ENCODE measurements at regions not wholly inside any gene's neighbourhood (a gene's known extent, or its start where the extent isn't known, plus 50 kb on each side); places are given as distances from the start of the nearest gene placed in this dataset.

- H2BK5ac ChIP-seq (ENCODE audit: low read depth, low read length, poor library complexity, severe bottlenecking) = no peak overlapping the region
- H2BK120ac ChIP-seq (ENCODE audit: low read depth, low read length) = no peak overlapping the region
- H4K8ac ChIP-seq (ENCODE audit: low read length) = no peak overlapping the region
- no peaks in the 10 kb centered on the region for H3K79me1 ChIP-seq (replicated peaks; ENCODE audit: low read length, poor library complexity, severe bottlenecking)
- H3K18ac ChIP-seq (ENCODE audit: low read depth in 1 of 2, low read length in 2 of 2) = no peak overlapping the region
- H2AK5ac ChIP-seq (ENCODE audit: low read length, severe bottlenecking) = no peak overlapping the region
- no peaks in the 10 kb centered on the region for H3K36me3 ChIP-seq (ENCODE audit: control insufficient read depth in 1 of 2, insufficient read depth in 2 of 2, low read depth in 1 of 2, low read length in 2 of 2)
- H3K23ac ChIP-seq (ENCODE audit: low read length in 2 of 2) = no peak overlapping the region
- no peak overlapping the region for H3K9ac ChIP-seq (ENCODE audit: low read length)
- 43% methylated on average over 2 of the region's 4 CpGs for WGBS
- H2AFZ ChIP-seq (ENCODE audit: low read depth, low read length) = no peak overlapping the region
- no peaks in the 10 kb centered on the region for H3K9me3 ChIP-seq (ENCODE audit: control insufficient read depth, low read length)
- H2BK12ac ChIP-seq (ENCODE audit: low read length in 2 of 2) = no peak overlapping the region
- H3K27ac ChIP-seq (ENCODE audit: low read length, poor library complexity, severe bottlenecking) = no peak overlapping the region
- H3K4ac ChIP-seq (ENCODE audit: low read depth in 1 of 2, low read length in 2 of 2) = no peak overlapping the region
- no peak for DNase-seq
- H3K4me1 ChIP-seq (ENCODE audit: control insufficient read depth, insufficient read depth, low read depth, low read length) = no peaks in the 10 kb centered on the region
- no peaks in the 10 kb centered on the region for H3K27me3 ChIP-seq (ENCODE audit: control insufficient read depth in 1 of 2, insufficient read depth in 1 of 2, low read length in 2 of 2)
- no peak overlapping the region for H2BK15ac ChIP-seq (ENCODE audit: low read depth, poor library complexity, severe bottlenecking)
- H3K4me2 ChIP-seq (ENCODE audit: low read length, poor library complexity, severe bottlenecking) = no peak overlapping the region
- no peak overlapping the region for H3K14ac ChIP-seq (ENCODE audit: low read length in 2 of 2)
- no peak overlapping the region for H4K91ac ChIP-seq (ENCODE audit: low read length)
- no peak overlapping the region for H3K4me3 ChIP-seq (ENCODE audit: insufficient read depth in 1 of 2, low read depth in 1 of 2, low read length in 2 of 2)
These were observed 217.1 kb downstream of the ALDH8A1 start for GRCh38 chr6:134732763-134733162.

- no peaks in the 10 kb centered on the region for H3K27me3 ChIP-seq (ENCODE audit: control insufficient read depth in 1 of 2, insufficient read depth in 1 of 2, low read length in 2 of 2)
- no peak overlapping the region for H3K4me3 ChIP-seq (ENCODE audit: insufficient read depth in 1 of 2, low read depth in 1 of 2, low read length in 2 of 2)
- no peak overlapping the region for H3K23ac ChIP-seq (ENCODE audit: low read length in 2 of 2)
- no peak overlapping the region for H4K8ac ChIP-seq (ENCODE audit: low read length)
- no peaks in the 10 kb centered on the region for H3K4me1 ChIP-seq (ENCODE audit: control insufficient read depth, insufficient read depth, low read depth, low read length)
- no peak for DNase-seq
- H3K9ac ChIP-seq (ENCODE audit: low read length) = no peak overlapping the region
- no peak overlapping the region for H2AFZ ChIP-seq (ENCODE audit: low read depth, low read length)
- no peak overlapping the region for H2BK120ac ChIP-seq (ENCODE audit: low read depth, low read length)
- no peak overlapping the region for H2BK12ac ChIP-seq (ENCODE audit: low read length in 2 of 2)
- H3K14ac ChIP-seq (ENCODE audit: low read length in 2 of 2) = no peak overlapping the region
- no peak overlapping the region for H3K4me2 ChIP-seq (ENCODE audit: low read length, poor library complexity, severe bottlenecking)
- no peak overlapping the region for H3K18ac ChIP-seq (ENCODE audit: low read depth in 1 of 2, low read length in 2 of 2)
- 77% methylated on average over 1 of the region's 1 CpG for WGBS
- H2AK5ac ChIP-seq (ENCODE audit: low read length, severe bottlenecking) = no peak overlapping the region
- H3K9me3 ChIP-seq (ENCODE audit: control insufficient read depth, low read length) = no peaks in the 10 kb centered on the region
- no peak overlapping the region for H2BK15ac ChIP-seq (ENCODE audit: low read depth, poor library complexity, severe bottlenecking)
- H3K4ac ChIP-seq (ENCODE audit: low read depth in 1 of 2, low read length in 2 of 2) = no peak overlapping the region
- H3K36me3 ChIP-seq (ENCODE audit: control insufficient read depth in 1 of 2, insufficient read depth in 2 of 2, low read depth in 1 of 2, low read length in 2 of 2) = no peaks in the 10 kb centered on the region
- H3K27ac ChIP-seq (ENCODE audit: low read length, poor library complexity, severe bottlenecking) = no peak overlapping the region
- no peak overlapping the region for H2BK5ac ChIP-seq (ENCODE audit: low read depth, low read length, poor library complexity, severe bottlenecking)
- H3K79me1 ChIP-seq (replicated peaks; ENCODE audit: low read length, poor library complexity, severe bottlenecking) = no peaks in the 10 kb centered on the region
- no peak overlapping the region for H4K91ac ChIP-seq (ENCODE audit: low read length)
These were observed 218.3 kb downstream of the ALDH8A1 start for GRCh38 chr6:134731615-134732014.

- no peaks in the 10 kb centered on the region for H3K27me3 ChIP-seq (ENCODE audit: control insufficient read depth in 1 of 2, insufficient read depth in 1 of 2, low read length in 2 of 2)
- H2BK120ac ChIP-seq (ENCODE audit: low read depth, low read length) = no peak overlapping the region
- no peak overlapping the region for H3K4ac ChIP-seq (ENCODE audit: low read depth in 1 of 2, low read length in 2 of 2)
- H3K27ac ChIP-seq (ENCODE audit: low read length, poor library complexity, severe bottlenecking) = no peak overlapping the region
- WGBS = 89% methylated on average over 8 of the region's 8 CpGs
- H2AFZ ChIP-seq (ENCODE audit: low read depth, low read length) = no peak overlapping the region
- no peak overlapping the region for H3K18ac ChIP-seq (ENCODE audit: low read depth in 1 of 2, low read length in 2 of 2)
- no peak overlapping the region for H4K8ac ChIP-seq (ENCODE audit: low read length)
- H2BK5ac ChIP-seq (ENCODE audit: low read depth, low read length, poor library complexity, severe bottlenecking) = no peak overlapping the region
- no peak overlapping the region for H3K23ac ChIP-seq (ENCODE audit: low read length in 2 of 2)
- peak overlapping the region; percentile 64 for H2AK5ac ChIP-seq (ENCODE audit: low read length, severe bottlenecking)
- no peak overlapping the region for H3K14ac ChIP-seq (ENCODE audit: low read length in 2 of 2)
- H3K4me2 ChIP-seq (ENCODE audit: low read length, poor library complexity, severe bottlenecking) = no peak overlapping the region
- H2BK15ac ChIP-seq (ENCODE audit: low read depth, poor library complexity, severe bottlenecking) = no peak overlapping the region
- H3K9ac ChIP-seq (ENCODE audit: low read length) = no peak overlapping the region
- no peak overlapping the region for H3K4me3 ChIP-seq (ENCODE audit: insufficient read depth in 1 of 2, low read depth in 1 of 2, low read length in 2 of 2)
- no peaks in the 10 kb centered on the region for H3K9me3 ChIP-seq (ENCODE audit: control insufficient read depth, low read length)
- no peak for DNase-seq
- no peak overlapping the region for H4K91ac ChIP-seq (ENCODE audit: low read length)
- no peaks in the 10 kb centered on the region for H3K4me1 ChIP-seq (ENCODE audit: control insufficient read depth, insufficient read depth, low read depth, low read length)
- no peaks in the 10 kb centered on the region for H3K79me1 ChIP-seq (replicated peaks; ENCODE audit: low read length, poor library complexity, severe bottlenecking)
- H2BK12ac ChIP-seq (ENCODE audit: low read length in 2 of 2) = no peak overlapping the region
- H3K36me3 ChIP-seq (ENCODE audit: control insufficient read depth in 1 of 2, insufficient read depth in 2 of 2, low read depth in 1 of 2, low read length in 2 of 2) = no peaks in the 10 kb centered on the region
These were observed 219.9 kb downstream of the ALDH8A1 start for GRCh38 chr6:134730013-134730412.

GRCh38 chr6:134729561-134729960 lies 220.3 kb downstream of the ALDH8A1 start:
- WGBS = 93% methylated on average over 4 of the region's 4 CpGs
- Histone ChIP-seq H4K8ac (ENCODE audit: low read length) (no peak overlapping the region), H3K4me3 (ENCODE audit: insufficient read depth in 1 of 2, low read depth in 1 of 2, low read length in 2 of 2) (no peak overlapping the region), H2BK15ac (ENCODE audit: low read depth, poor library complexity, severe bottlenecking) (no peak overlapping the region), H2AK5ac (ENCODE audit: low read length, severe bottlenecking) (peak overlapping the region; percentile 62), H2AFZ (ENCODE audit: low read depth, low read length) (no peak overlapping the region), H3K9me3 (ENCODE audit: control insufficient read depth, low read length) (no peaks in the 10 kb centered on the region), H3K4me1 (ENCODE audit: control insufficient read depth, insufficient read depth, low read depth, low read length) (no peaks in the 10 kb centered on the region), H3K4ac (ENCODE audit: low read depth in 1 of 2, low read length in 2 of 2) (no peak overlapping the region), H3K27me3 (ENCODE audit: control insufficient read depth in 1 of 2, insufficient read depth in 1 of 2, low read length in 2 of 2) (no peaks in the 10 kb centered on the region), H3K36me3 (ENCODE audit: control insufficient read depth in 1 of 2, insufficient read depth in 2 of 2, low read depth in 1 of 2, low read length in 2 of 2) (no peaks in the 10 kb centered on the region), H2BK12ac (ENCODE audit: low read length in 2 of 2) (no peak overlapping the region), H3K23ac (ENCODE audit: low read length in 2 of 2) (no peak overlapping the region), H3K14ac (ENCODE audit: low read length in 2 of 2) (no peak overlapping the region), H3K79me1 (replicated peaks; ENCODE audit: low read length, poor library complexity, severe bottlenecking) (no peaks in the 10 kb centered on the region), H3K9ac (ENCODE audit: low read length) (no peak overlapping the region), H3K4me2 (ENCODE audit: low read length, poor library complexity, severe bottlenecking) (no peak overlapping the region), H2BK120ac (ENCODE audit: low read depth, low read length) (no peak overlapping the region), H4K91ac (ENCODE audit: low read length) (no peak overlapping the region), H3K18ac (ENCODE audit: low read depth in 1 of 2, low read length in 2 of 2) (no peak overlapping the region), H2BK5ac (ENCODE audit: low read depth, low read length, poor library complexity, severe bottlenecking) (no peak overlapping the region), H3K27ac (ENCODE audit: low read length, poor library complexity, severe bottlenecking) (no peak overlapping the region)
- DNase-seq = no peak

All from mesenchymal stem cell (in vitro differentiated cells and primary cell).